HG02885 (cell line): ENCODE measurements at regions not wholly inside any gene's neighbourhood (a gene's known extent, or its start where the extent isn't known, plus 50 kb on each side); places are given as distances from the start of the nearest gene placed in this dataset.
"Not testable (repeated sequence)": the region's sequence is repeated elsewhere in the genome, so short reads cannot be mapped to it uniquely, and the experiment has no call there.

ENCODE experiments used
- ATAC-seq: cut with Tn5 transposase; IDR thresholded peaks from one replicate; pipeline ENCODE4 v1.9.1; 2021; ENCODE audit warnings: mild to moderate bottlenecking; ENCODE audit not compliant: unreplicated experiment, poor library complexity

- no peak for ATAC-seq
Observed at GRCh38 chr6:115582386-115582785, 478.3 kb downstream of the FRK start.

- not testable (repeated sequence) for ATAC-seq
Observed at GRCh38 chr6:115579565-115579964, 481.1 kb downstream of the FRK start.

DNA sequence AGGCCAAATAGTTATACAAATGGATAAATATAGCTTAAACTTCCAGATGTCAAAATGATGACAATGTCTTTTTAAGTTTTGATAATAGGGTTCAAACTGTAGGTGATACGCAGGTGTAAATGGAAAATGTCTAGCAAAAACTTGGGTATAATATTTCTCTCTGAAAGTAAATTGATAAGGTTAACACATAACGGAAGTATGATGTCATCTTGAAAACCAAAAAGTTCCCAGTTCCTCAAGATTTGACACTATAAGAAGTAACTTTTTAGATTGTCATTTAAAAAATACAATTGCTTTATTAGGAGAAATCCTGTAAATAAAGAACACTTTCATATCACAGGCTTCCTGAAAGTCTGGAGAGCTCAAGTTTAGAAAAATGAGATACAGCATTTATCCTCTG, 483.4 kb downstream of the FRK start:
- no peak for ATAC-seq

DNA sequence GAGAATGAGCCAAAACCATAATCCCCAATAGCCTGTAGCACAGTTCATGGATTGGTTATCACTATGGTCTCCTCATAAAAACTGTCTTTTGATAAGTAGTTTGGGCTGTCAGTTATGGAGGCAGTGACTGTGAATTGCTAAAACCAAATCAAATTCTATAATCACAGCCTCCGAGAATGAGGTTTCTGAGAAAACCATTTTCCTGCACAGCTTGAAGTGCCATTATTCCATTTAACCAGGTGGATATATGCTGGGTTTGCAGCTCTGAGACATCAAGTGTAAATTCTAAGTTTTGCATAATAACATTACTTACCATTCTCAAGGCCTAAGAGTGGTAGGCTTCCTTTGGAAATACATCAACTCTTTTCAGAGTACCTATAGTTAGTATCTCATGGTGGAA, 485.4 kb downstream of the FRK start:
- no peak for ATAC-seq

DNA sequence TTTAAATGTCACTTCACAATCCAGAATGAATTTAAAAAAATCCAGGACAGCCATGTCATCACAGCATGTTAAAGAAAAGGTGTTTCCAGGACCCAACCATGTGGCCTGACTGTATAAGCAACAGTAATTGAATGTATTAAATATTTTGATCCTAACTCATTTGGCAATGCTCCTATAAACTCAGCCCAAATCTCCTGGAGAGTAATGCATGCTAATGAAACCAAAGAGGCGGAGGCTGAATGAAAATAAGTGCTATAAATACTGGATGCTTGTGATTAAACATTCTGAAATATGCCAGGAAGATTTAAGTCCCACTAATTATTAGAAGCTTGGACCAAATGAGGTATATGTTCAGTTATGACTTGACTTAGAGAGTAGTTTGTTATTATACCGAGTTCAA, 486.8 kb downstream of the FRK start:
- no peak for ATAC-seq

DNA sequence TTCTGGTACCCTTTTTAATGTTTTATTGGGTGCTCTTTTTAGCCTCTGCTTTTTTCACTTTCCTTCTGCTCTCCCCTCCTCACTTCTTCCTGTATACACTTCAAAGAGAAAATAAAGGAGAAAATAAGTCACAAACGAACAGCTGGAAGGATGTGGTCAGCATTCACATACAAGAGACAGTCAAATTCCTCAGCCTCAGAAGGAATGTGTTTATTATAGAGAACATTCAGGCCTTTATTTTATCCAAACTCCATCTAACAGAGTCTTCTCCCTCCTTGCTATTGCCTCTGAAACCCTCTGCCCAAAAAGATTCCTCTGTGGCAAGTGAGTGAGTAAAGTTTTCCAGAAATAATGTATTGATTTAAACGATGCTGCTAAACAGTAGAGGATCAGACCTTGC, 490.4 kb downstream of the FRK start:
- no peak for ATAC-seq

DNA sequence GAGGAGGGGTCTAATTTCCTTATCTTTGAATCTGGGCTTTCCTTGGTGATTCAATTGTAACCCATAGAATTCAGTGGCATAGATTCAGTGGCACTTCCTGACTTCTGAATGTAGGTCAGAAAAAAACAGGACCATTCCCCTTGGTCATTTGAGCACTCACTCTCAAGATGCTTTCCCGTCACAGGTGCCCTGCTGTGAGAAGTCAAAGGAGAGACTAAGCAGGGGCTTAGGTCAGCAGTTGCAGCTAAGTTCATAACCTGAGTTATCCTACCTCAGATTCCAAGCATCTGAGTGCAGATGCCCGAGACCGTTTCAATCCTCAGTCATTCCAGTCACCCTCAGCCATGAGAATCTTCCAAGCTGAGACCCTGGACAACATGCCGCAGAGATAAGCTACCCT, 506.6 kb downstream of the FRK start:
- no peak for ATAC-seq

- no peak for ATAC-seq
Observed at GRCh38 chr6:115551527-115551926, 509.2 kb downstream of the FRK start.

DNA sequence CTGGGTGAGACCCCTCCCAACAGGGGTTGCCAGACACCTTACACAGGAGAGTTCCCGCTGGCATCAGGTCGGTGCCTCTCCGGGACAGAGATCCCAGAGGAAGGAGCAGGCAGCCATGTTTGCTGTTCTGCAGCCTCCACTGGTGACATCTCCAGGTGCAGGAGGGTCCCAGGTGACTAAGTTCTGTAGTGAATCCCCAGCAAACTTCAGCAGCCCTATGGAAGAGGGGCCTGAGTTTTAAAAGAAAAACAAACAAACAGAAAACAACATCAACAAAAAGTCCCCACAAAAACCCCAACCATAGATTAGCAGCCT, 515.1 kb downstream of the FRK start:
- ATAC-seq = no peak

DNA sequence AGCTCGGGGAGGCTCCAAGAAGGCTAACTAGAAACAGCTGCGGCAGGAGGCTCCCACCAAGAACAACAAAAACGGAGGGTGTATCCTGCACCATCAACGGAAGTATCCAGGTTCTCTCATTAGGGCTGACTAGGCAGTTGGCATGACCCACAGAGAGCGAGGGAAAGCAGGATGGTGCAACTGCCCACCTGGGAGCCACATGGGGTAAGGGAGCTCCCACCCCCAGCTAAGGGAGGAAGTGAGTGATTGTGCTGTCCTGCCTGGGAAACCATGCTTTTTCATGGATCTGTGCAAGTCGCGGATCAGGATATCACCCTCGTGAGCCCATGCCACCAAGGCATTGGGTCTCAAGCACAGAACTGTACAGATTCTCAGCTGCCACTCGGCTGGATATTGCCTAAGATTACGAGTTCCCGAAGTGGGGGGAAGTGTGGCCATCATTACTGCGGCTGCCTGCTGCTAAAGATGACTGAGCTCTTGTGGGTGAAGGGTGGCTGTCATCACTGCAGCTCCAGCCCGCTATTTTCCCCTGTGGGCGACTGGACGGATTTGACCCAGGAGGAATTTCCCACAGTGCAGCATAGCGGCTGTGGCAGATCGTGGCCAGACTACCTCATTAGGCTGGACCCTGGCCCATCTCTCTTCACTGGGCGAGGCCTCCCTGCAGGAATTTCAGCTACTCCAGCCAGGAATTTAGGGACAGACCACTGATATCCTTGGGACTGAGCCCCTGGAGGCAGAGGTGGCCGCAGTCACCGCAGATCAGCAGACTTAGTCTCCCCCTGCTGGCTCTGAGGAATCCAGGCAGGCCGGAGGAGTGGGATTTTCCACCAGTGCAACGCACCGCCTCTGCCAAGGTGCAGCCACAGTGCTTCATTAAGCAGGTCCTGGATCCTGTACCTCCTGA, 515.7 kb downstream of the FRK start:
- no peak for ATAC-seq

DNA sequence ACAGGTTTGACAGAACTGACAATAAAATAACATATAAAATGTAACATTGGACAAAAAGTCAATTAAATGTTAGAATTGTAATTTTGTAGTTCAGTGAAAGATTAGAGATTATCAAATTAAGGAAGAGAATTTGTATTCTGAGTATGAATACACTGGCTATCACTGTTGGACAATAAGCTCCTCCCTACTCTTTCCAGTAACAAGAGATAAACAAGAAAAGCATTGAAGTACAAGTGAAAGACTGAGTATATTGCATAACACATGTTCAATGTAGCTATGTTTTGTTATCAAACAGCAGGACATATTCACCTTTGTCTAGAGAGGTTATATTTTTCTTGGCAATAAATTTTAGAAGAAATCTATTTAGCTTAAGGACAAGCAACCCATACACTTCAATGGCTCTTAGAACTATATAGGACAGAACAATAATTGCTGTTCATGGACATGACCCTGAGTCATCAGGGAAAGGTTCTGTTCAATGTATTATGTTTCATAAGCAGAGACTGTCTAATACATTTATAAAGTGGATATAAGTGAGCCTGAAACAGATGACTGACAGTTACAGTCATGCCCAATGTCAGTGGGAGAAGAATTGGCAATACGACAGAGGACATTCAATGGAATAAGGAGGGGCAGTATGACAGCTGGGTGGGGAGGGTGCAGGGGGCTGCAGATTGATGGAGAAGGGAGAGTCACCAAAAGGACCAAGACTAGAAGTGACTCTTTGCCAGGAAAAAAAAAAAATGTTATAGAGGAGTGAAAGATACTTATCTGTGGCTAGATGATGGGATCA, 520.4 kb downstream of the FRK start:
- no peak for ATAC-seq

GRCh38 chr6:115539531-115539930, 521.2 kb downstream of the FRK start:
- no peak for ATAC-seq

- no peak for ATAC-seq
Observed at GRCh38 chr6:115524821-115525220, 535.9 kb downstream of the FRK start.

DNA sequence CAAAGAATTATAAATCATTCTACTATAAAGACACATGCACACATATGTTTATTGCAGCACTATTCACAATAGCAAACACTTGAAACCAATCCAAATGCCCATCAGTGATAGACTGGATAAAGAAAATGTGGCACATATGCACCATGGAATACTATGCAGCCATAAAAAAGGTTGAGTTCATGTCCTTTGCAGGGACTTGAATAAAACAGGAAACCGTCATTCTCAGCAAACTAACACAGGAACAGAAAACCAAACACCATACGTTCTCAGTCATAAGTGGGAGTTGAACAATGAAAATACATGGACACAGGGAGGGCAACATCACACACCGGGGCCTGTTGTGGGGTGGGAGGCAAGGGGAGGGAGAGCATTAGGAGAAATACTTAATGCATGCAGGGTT, 538.9 kb downstream of the FRK start:
- not testable (repeated sequence) for ATAC-seq

DNA sequence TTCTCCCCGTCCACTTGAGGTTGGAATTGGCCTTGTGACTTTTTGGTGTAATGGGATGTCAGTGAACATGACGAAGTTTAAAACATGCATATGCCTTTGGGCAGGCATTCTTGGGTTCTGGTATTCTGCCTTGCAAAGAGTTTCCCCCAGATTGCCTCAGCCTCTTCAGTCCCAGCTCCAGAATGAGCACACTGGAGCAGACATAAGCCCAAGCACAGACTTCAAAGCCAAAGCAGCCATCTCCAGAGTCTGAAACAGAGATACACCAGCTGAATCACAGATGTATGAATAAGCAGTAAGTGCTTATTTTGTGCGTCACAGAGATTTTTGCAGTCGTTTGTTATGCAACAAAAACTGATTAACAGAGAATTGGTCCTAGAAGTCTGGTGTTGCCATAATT, 546.0 kb downstream of the FRK start:
- no peak for ATAC-seq

- no peak for ATAC-seq
Observed at GRCh38 chr6:115512923-115513322, 547.8 kb downstream of the FRK start.

DNA sequence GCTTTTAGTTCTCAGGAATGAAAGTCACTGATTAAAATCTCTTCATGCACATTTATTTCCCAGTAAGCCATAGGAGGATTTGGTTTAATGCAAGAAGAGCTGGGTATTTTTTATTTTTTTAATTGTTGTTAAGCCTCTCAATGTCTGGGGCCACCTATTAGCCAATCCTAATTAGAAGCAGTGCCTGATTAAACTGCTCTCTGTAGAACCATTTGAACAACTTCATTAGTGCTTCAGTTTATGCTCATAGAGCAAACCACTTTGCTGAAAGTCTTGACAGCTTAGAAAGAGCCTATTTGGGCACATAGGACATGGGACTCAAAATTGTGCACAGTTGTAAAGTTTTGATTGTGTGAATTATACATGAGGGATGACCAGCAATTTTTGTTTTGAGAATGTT, 548.9 kb downstream of the FRK start:
- no peak for ATAC-seq

DNA sequence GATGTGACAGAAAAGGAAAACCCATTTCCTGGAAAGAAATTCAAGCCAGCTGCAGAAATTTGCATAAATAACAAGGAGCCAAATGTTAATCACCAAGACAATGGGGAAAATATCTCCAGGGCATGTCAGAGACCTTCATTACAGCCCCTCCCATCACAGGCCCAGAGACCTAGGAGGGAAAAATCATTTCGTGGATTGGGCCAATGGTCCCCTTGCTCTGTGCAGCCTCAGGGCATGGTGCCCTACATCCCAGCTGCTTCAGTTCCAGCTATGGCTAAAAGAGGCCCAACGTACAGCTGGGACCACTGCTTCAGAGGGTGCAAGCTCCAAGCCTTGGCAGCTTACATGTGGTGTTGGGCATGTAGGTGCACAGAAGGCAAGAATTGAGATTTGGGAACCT, 558.3 kb downstream of the FRK start:
- ATAC-seq = not testable (repeated sequence)

DNA sequence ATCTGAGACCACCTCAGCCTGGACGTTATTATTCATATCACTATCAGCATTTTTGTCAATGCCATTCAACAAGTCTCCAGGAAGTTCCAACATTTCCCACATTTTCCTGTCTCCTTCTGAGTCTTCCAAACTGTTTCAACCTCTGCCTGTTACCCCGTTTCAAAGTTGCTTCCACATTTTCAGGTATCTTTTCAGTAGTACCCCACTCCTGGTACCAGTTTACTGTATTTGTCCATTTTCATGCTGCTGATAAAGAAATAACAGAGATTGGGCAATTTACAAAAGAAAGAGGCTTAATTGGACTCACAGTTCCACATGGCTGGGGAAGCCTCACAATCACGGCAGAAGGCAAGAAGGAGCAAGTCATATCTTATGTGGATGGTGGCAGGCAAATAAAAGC, 565.5 kb downstream of the FRK start:
- no peak for ATAC-seq

- no peak for ATAC-seq
Observed at GRCh38 chr6:115487331-115487730, 573.4 kb downstream of the FRK start.

- no peak for ATAC-seq
Observed at GRCh38 chr6:115485400-115485799, 575.3 kb downstream of the FRK start.

GRCh38 chr6:115480543-115480942, 580.1 kb downstream of the FRK start:
- not testable (repeated sequence) for ATAC-seq
